ENCODE measurements at regions not wholly inside any gene's neighbourhood (a gene's known extent, or its start where the extent isn't known, plus 50 kb on each side); places are given as distances from the start of the nearest gene placed in this dataset.

- TF ChIP-seq, protein P1, sequence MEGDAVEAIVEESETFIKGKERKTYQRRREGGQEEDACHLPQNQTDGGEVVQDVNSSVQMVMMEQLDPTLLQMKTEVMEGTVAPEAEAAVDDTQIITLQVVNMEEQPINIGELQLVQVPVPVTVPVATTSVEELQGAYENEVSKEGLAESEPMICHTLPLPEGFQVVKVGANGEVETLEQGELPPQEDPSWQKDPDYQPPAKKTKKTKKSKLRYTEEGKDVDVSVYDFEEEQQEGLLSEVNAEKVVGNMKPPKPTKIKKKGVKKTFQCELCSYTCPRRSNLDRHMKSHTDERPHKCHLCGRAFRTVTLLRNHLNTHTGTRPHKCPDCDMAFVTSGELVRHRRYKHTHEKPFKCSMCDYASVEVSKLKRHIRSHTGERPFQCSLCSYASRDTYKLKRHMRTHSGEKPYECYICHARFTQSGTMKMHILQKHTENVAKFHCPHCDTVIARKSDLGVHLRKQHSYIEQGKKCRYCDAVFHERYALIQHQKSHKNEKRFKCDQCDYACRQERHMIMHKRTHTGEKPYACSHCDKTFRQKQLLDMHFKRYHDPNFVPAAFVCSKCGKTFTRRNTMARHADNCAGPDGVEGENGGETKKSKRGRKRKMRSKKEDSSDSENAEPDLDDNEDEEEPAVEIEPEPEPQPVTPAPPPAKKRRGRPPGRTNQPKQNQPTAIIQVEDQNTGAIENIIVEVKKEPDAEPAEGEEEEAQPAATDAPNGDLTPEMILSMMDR (IDR thresholded peaks at IDR 0.05), result no peak
- no peak for TF ChIP-seq POLR2A (IDR thresholded peaks at IDR 0.05)
Observed at GRCh38 chr5:89721353-89721752, 688.2 kb downstream of the CETN3 start.
